Vagina (tissue), 2 donors: ENCODE measurements at regions not wholly inside any gene's neighbourhood (a gene's known extent, or its start where the extent isn't known, plus 50 kb on each side); places are given as distances from the start of the nearest gene placed in this dataset.

Experiments
- CTCF ChIP-seq, 3 experiments: fragments of 450-650 bp in 2 of 3; fragments of 200-600 bp in 1 of 3; sonication (generic) in 1 of 3; IDR thresholded peaks; one replicate each; pipeline ENCODE4 v1.5.1; 2017 to 2019; ENCODE audit warnings: antibody characterized with exemption in 3 of 3, mild to moderate bottlenecking in 2 of 3, moderate library complexity in 2 of 3
- POLR2A ChIP-seq, 2 donors: fragments of 450-650 bp; IDR thresholded peaks; one replicate each; pipeline ENCODE4 v1.6.1; 2017; ENCODE audit warnings: antibody characterized with exemption in 2 of 2, mild to moderate bottlenecking in 2 of 2, moderate library complexity in 2 of 2

GRCh38 chr1:200228486-200228885, 181.3 kb downstream of the ZNF281 start:
- no peak for TF ChIP-seq CTCF (IDR thresholded peaks at IDR 0.05)
- TF ChIP-seq POLR2A (IDR thresholded peaks at IDR 0.05): no peak
